ENCODE measurements at regions not wholly inside any gene's neighbourhood (a gene's known extent, or its start where the extent isn't known, plus 50 kb on each side); places are given as distances from the start of the nearest gene placed in this dataset.

DNA sequence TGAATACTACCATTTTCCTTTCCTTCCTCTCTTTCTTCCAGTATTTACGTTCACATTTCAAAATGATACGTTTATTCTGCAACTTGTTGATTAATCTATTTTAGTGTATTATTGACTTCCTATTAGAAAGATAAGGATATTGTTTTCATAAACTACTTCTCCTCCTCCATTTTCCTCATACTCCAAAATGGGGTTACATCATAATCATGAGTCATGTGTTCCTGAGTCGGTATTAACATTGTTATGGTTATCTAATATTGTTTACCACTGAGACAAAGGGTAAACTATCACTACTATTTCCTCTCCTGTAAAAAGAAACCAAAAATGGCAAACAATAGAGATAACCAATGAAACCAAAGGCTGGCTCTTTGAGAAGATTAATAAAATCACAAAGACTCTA, 126.5 kb upstream of the CDYL start (continued):
- TF ChIP-seq ZNF8 (CRISPR knock-in tag; IDR thresholded peaks at IDR 0.05) (no peak), TOX (CRISPR knock-in tag; IDR thresholded peaks at IDR 0.05; ENCODE audit: borderline replicate concordance) (no peak), OSR1 (CRISPR knock-in tag; IDR thresholded peaks at IDR 0.05) (no peak), POU6F1 (CRISPR knock-in tag; IDR thresholded peaks at IDR 0.05; ENCODE audit: borderline replicate concordance, low read depth) (no peak)
- TF ChIP-seq, protein P1, sequence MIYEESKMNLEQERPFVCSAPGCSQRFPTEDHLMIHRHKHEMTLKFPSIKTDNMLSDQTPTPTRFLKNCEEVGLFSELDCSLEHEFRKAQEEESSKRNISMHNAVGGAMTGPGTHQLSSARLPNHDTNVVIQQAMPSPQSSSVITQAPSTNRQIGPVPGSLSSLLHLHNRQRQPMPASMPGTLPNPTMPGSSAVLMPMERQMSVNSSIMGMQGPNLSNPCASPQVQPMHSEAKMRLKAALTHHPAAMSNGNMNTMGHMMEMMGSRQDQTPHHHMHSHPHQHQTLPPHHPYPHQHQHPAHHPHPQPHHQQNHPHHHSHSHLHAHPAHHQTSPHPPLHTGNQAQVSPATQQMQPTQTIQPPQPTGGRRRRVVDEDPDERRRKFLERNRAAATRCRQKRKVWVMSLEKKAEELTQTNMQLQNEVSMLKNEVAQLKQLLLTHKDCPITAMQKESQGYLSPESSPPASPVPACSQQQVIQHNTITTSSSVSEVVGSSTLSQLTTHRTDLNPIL (CRISPR knock-in tag; IDR thresholded peaks at IDR 0.05; ENCODE audit: low read depth), result no peak

DNA sequence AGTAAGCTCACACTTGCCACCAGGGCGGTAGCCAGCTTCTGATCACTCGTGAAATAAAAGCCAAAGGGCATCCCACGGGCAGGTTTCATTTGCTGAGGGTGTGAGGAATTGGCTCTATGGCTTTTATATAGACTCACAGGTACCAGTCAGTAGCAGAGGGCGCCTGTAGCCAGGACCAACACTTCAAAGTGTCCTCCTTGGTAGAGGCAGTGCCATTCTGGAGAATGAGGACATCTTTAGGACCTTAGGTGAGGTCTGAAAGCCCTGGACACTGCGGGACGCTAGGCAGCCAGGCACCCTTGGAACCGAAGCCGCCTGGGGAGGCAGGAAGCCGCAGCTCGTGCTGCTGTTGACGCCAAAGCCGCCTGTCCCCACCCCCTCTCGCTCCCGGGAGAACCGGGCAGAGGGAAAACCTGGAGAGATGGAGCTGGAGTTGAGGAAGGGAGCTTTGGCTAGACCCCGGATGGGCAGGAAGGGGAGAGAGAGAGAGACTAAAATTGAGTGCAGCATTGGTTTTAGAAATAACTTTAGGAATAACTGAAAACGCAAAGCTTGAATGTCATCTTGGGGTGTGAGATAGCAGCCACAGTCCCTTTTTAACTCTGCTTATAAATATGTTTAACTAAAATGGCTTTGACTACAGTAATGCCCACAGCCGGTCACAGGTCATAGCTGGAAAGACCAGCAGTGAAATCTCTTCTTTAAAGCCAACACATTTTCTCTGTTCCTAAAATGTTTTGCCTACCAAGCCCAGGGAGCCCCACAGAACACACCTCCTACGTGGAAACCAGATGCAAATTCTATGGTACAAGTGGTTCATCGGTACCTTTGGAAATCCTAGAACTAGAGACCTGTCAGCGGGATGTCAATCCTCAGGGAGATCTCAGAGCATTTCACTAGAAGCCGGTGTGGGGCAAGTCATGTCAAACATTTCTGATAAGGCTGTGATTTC, 128.5 kb upstream of the CDYL start:
- ATAC-seq, result peak; percentile 92
- TF ChIP-seq PPARA (CRISPR knock-in tag; IDR thresholded peaks at IDR 0.05; ENCODE audit: borderline replicate concordance) (no peak), ZC3H10 (CRISPR knock-in tag; IDR thresholded peaks at IDR 0.05) (no peak)

DNA sequence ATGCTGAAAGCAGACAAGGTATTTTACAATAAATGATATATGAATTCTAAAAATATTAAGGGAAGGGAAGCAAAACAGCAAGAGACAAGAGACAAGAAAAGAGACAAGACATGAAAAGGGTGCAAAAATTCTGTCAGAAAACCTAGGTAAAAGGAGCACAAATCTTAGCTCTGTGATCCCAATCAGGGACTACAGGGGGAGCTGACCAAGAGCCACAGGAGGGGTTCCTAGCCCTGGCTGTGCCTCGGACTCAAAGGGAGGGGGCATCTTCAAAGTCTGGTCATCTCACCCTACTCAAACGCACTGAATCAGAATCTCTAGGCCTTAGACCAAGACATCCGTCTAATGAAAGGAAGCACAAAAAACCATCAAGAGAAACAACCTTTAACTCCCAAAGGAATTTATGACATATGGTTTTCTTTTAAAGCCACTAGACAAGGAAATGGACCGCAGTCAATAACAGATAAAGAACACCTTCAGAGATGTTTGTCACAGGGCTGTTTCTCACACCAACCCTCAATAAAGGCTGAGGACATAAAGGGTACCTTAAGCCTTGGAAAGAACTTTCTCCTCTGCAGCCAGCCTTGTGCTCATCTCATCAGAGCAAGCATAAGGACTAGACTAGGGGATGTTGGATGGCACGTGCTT, 130.4 kb upstream of the CDYL start:
- no peak for TF ChIP-seq OSR1 (CRISPR knock-in tag; IDR thresholded peaks at IDR 0.05)
- no peak for TF ChIP-seq ESRRG (CRISPR knock-in tag; IDR thresholded peaks at IDR 0.05)
- TF ChIP-seq POU6F1 (CRISPR knock-in tag; IDR thresholded peaks at IDR 0.05; ENCODE audit: borderline replicate concordance, low read depth), result no peak
- no peak for TF ChIP-seq ZNF8 (CRISPR knock-in tag; IDR thresholded peaks at IDR 0.05)
- TF ChIP-seq ZNF70 (CRISPR knock-in tag; IDR thresholded peaks at IDR 0.05), result no peak
- ATAC-seq, result no peak

DNA sequence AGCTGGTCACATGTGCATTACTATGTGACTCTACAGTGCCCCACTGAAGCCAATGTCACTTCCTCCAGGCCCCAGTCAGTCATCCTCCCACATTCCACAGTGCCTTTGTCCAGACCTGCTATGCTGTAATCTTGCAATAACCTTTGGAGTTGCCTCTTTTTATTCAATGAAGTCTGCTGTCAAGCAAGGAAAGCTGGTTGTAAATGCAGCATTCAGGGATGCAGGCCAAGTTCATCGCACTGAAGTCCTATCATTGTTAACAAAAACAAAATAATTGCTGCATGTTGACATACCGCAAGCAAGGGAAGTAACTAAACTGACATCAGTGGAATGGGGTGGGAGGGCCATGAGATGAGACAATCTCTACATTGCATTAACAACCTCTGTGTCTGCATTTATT, 131.2 kb upstream of the CDYL start:
- no peak for ATAC-seq
- TF ChIP-seq ZC3H10 (CRISPR knock-in tag; IDR thresholded peaks at IDR 0.05) (no peak), TOX (CRISPR knock-in tag; IDR thresholded peaks at IDR 0.05; ENCODE audit: borderline replicate concordance) (no peak), TCF4 (CRISPR knock-in tag; IDR thresholded peaks at IDR 0.05; ENCODE audit: borderline replicate concordance) (no peak), CSDC2 (CRISPR knock-in tag; IDR thresholded peaks at IDR 0.05) (no peak)

DNA sequence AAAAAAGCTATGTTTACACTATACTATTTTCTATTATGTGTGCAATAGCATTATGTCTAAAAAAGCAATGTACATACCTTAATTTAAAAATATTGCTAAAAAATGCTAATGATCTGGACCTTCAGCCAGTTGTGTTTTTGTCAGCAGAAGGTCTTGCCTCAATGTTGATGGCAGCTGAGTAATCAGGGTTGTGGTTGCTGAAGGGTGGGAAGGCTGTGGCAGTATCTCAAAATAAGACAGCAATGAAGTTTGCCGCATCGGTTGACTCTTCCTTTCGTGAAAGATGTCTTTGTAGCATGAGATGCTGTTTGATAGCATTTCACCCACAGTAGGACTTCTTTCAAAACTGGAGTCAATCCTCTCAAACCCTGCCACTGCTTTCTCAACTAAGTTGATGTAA, 134.7 kb upstream of the CDYL start:
- no peak for ATAC-seq

More for the DNA sequence above, 134.7 kb upstream of the CDYL start:
- no peak for TF ChIP-seq CSDC2 (CRISPR knock-in tag; IDR thresholded peaks at IDR 0.05)
- no peak for TF ChIP-seq ZNF70 (CRISPR knock-in tag; IDR thresholded peaks at IDR 0.05)
- TF ChIP-seq GLIS3 (CRISPR knock-in tag; IDR thresholded peaks at IDR 0.05), result no peak
- no peak for TF ChIP-seq ARNTL (CRISPR knock-in tag; IDR thresholded peaks at IDR 0.05; ENCODE audit: borderline replicate concordance, low read depth)
- no peak for TF ChIP-seq PATZ1 (CRISPR knock-in tag; IDR thresholded peaks at IDR 0.05; ENCODE audit: borderline replicate concordance)
- TF ChIP-seq ESRRG (CRISPR knock-in tag; IDR thresholded peaks at IDR 0.05), result no peak
- TF ChIP-seq PPARA (CRISPR knock-in tag; IDR thresholded peaks at IDR 0.05; ENCODE audit: borderline replicate concordance), result no peak
- TF ChIP-seq SNAI2 (CRISPR knock-in tag; IDR thresholded peaks at IDR 0.05), result no peak
- TF ChIP-seq RARB (CRISPR knock-in tag; IDR thresholded peaks at IDR 0.05), result no peak
- TF ChIP-seq, protein P2, sequence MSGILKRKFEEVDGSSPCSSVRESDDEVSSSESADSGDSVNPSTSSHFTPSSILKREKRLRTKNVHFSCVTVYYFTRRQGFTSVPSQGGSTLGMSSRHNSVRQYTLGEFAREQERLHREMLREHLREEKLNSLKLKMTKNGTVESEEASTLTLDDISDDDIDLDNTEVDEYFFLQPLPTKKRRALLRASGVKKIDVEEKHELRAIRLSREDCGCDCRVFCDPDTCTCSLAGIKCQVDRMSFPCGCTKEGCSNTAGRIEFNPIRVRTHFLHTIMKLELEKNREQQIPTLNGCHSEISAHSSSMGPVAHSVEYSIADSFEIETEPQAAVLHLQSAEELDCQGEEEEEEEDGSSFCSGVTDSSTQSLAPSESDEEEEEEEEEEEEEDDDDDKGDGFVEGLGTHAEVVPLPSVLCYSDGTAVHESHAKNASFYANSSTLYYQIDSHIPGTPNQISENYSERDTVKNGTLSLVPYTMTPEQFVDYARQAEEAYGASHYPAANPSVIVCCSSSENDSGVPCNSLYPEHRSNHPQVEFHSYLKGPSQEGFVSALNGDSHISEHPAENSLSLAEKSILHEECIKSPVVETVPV (CRISPR knock-in tag; IDR thresholded peaks at IDR 0.05), result no peak
- no peak for TF ChIP-seq ZFP3 (CRISPR knock-in tag; IDR thresholded peaks at IDR 0.05)
- TF ChIP-seq, protein P3, sequence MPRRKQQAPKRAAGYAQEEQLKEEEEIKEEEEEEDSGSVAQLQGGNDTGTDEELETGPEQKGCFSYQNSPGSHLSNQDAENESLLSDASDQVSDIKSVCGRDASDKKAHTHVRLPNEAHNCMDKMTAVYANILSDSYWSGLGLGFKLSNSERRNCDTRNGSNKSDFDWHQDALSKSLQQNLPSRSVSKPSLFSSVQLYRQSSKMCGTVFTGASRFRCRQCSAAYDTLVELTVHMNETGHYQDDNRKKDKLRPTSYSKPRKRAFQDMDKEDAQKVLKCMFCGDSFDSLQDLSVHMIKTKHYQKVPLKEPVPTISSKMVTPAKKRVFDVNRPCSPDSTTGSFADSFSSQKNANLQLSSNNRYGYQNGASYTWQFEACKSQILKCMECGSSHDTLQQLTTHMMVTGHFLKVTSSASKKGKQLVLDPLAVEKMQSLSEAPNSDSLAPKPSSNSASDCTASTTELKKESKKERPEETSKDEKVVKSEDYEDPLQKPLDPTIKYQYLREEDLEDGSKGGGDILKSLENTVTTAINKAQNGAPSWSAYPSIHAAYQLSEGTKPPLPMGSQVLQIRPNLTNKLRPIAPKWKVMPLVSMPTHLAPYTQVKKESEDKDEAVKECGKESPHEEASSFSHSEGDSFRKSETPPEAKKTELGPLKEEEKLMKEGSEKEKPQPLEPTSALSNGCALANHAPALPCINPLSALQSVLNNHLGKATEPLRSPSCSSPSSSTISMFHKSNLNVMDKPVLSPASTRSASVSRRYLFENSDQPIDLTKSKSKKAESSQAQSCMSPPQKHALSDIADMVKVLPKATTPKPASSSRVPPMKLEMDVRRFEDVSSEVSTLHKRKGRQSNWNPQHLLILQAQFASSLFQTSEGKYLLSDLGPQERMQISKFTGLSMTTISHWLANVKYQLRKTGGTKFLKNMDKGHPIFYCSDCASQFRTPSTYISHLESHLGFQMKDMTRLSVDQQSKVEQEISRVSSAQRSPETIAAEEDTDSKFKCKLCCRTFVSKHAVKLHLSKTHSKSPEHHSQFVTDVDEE (CRISPR knock-in tag; IDR thresholded peaks at IDR 0.05), result no peak
- TF ChIP-seq ISL1 (CRISPR knock-in tag; IDR thresholded peaks at IDR 0.05), result no peak
- no peak for TF ChIP-seq TCF4 (CRISPR knock-in tag; IDR thresholded peaks at IDR 0.05; ENCODE audit: borderline replicate concordance)

Data from SK-N-SH treated with all-trans-retinoic acid at 6 μM for 48 hours (cell line).